ENCODE measurements at regions not wholly inside any gene's neighbourhood (a gene's known extent, or its start where the extent isn't known, plus 50 kb on each side); places are given as distances from the start of the nearest gene placed in this dataset.
A peak's percentile ranks its signal among the peaks of the same experiment; 100 is the strongest.

- peaks cover 36% of the 10 kb centered on the region for H3K4me1 Mint-ChIP-seq
- no peak overlapping the region for H3K27ac Mint-ChIP-seq
- no peak for DNase-seq
Measured at GRCh38 chr4:138674209-138674608, 341.4 kb upstream of the NOCT start.

GRCh38 chr4:138673053-138673452 lies 342.5 kb upstream of the NOCT start:
- DNase-seq = no peak
- TF ChIP-seq CTCF (IDR thresholded peaks at IDR 0.05) = no peak
- Mint-ChIP-seq H3K4me3 (no peak overlapping the region), H3K9me3 (no peaks in the 10 kb centered on the region), H3K27ac (no peak overlapping the region), H3K36me3 (ENCODE audit: low read depth) (no peaks in the 10 kb centered on the region), H3K4me1 (peaks cover 36% of the 10 kb centered on the region), H3K27me3 (ENCODE audit: low read depth, poor library complexity) (no peaks in the 10 kb centered on the region)

More at GRCh38 chr4:138674209-138674608, 341.4 kb upstream of the NOCT start:
- H3K9me3 Mint-ChIP-seq = no peaks in the 10 kb centered on the region
- no peak for TF ChIP-seq CTCF (IDR thresholded peaks at IDR 0.05)
- no peaks in the 10 kb centered on the region for H3K27me3 Mint-ChIP-seq (ENCODE audit: low read depth, poor library complexity)
- H3K36me3 Mint-ChIP-seq (ENCODE audit: low read depth) = no peaks in the 10 kb centered on the region
- no peak overlapping the region for H3K4me3 Mint-ChIP-seq

GRCh38 chr4:138672393-138672976 lies 343.1 kb upstream of the NOCT start:
- DNase-seq = no peak
- Mint-ChIP-seq H3K4me3 (no peak overlapping the region), H3K27ac (peak overlapping the region; percentile 93), H3K36me3 (ENCODE audit: low read depth) (no peaks in the 10 kb centered on the region), H3K4me1 (peaks cover 36% of the 10 kb centered on the region), H3K9me3 (no peaks in the 10 kb centered on the region), H3K27me3 (ENCODE audit: low read depth, poor library complexity) (no peaks in the 10 kb centered on the region)
- TF ChIP-seq CTCF (IDR thresholded peaks at IDR 0.05) = no peak

- H3K36me3 Mint-ChIP-seq (ENCODE audit: low read depth) = no peaks in the 10 kb centered on the region
- H3K9me3 Mint-ChIP-seq = no peaks in the 10 kb centered on the region
- H3K27ac Mint-ChIP-seq = no peak overlapping the region
- DNase-seq = no peak
- no peak for TF ChIP-seq CTCF (IDR thresholded peaks at IDR 0.05)
- peaks cover 38% of the 10 kb centered on the region for H3K4me1 Mint-ChIP-seq
- H3K27me3 Mint-ChIP-seq (ENCODE audit: low read depth, poor library complexity) = no peaks in the 10 kb centered on the region
- H3K4me3 Mint-ChIP-seq = no peak overlapping the region
Measured at GRCh38 chr4:138671606-138672084, 343.9 kb upstream of the NOCT start.

- no peaks in the 10 kb centered on the region for H3K27me3 Mint-ChIP-seq (ENCODE audit: low read depth, poor library complexity)
- no peak for DNase-seq
- no peak overlapping the region for H3K27ac Mint-ChIP-seq
- no peaks in the 10 kb centered on the region for H3K36me3 Mint-ChIP-seq (ENCODE audit: low read depth)
- H3K4me1 Mint-ChIP-seq = peaks cover 44% of the 10 kb centered on the region
- no peaks in the 10 kb centered on the region for H3K9me3 Mint-ChIP-seq
- no peak for TF ChIP-seq CTCF (IDR thresholded peaks at IDR 0.05)
- no peak overlapping the region for H3K4me3 Mint-ChIP-seq
Measured at GRCh38 chr4:138671106-138671505, 344.5 kb upstream of the NOCT start.

- Mint-ChIP-seq H3K4me3 (no peak overlapping the region), H3K9me3 (no peaks in the 10 kb centered on the region), H3K27me3 (ENCODE audit: low read depth, poor library complexity) (no peaks in the 10 kb centered on the region), H3K36me3 (ENCODE audit: low read depth) (no peaks in the 10 kb centered on the region), H3K4me1 (peaks cover 45% of the 10 kb centered on the region), H3K27ac (no peak overlapping the region)
- no peak for TF ChIP-seq CTCF (IDR thresholded peaks at IDR 0.05)
- no peak for DNase-seq
Measured at GRCh38 chr4:138670681-138671080, 344.9 kb upstream of the NOCT start.

Data from nephron progenitor cell (in vitro differentiated cells).